ENCODE measurements at regions not wholly inside any gene's neighbourhood (a gene's known extent, or its start where the extent isn't known, plus 50 kb on each side); places are given as distances from the start of the nearest gene placed in this dataset.

DNA sequence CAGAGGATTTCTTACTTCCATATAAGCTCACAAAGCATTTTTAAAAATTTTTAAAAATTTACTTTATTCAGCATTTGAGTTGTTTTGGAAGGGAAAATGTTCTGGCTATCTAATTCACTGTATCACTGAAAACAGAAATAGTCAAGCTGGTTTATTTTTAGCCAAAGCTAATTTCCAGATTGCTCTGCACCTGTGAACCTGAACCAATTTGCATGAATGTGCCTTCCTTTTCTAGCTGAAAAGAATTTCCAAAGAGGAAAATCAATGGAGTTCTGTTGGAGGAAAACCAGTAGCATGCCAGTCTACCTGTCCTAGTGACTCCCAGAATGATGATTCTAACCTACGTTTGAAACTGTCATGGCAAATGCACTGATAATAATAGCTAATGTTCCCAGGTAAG lies 134.2 kb upstream of the LIPC start:
- Histone ChIP-seq H3K27ac (ENCODE audit: low read depth in 1 of 2, low read length in 2 of 2) (peak overlapping the region; percentile 42 to 43), H3K9me3 (ENCODE audit: control insufficient read depth in 4 of 4, low read length in 3 of 4) (peaks cover 0 to 2% (median under 1%) of the 10 kb centered on the region in 4 donors), H3K36me3 (ENCODE audit: control insufficient read depth in 4 of 4, insufficient read depth in 3 of 4, low read depth in 1 of 4, low read length in 3 of 4) (peaks cover 0 to 4% (median 0%) of the 10 kb centered on the region in 4 donors), H3K27me3 (ENCODE audit: control insufficient read depth in 4 of 4, insufficient read depth in 4 of 4, low read length in 3 of 4) (no peaks in the 10 kb centered on the region), H3K9ac (ENCODE audit: low read depth in 1 of 2, low read length in 2 of 2) (peak overlapping the region; percentile 3 to 30), H3K4me3 (ENCODE audit: low read depth in 1 of 3, low read length in 3 of 3) (no peak overlapping the region), H3K4me1 (ENCODE audit: control insufficient read depth in 4 of 4, insufficient read depth in 4 of 4, low read length in 3 of 4) (peaks cover 3 to 19% (median 5%) of the 10 kb centered on the region in 4 donors)
- TF ChIP-seq GABPA (IDR thresholded peaks at IDR 0.05 in 1 of 2, conservative IDR thresholded peaks at IDR 0.05 in 1 of 2) (no peak), FOXA1 (IDR thresholded peaks at IDR 0.05) (no peak), YY1 (IDR thresholded peaks at IDR 0.05) (no peak), NR2F2 (IDR thresholded peaks at IDR 0.05) (no peak), HNF4A (conservative IDR thresholded peaks at IDR 0.05) (peak in 1 of 2 donors; percentile 3), RXRA (IDR thresholded peaks at IDR 0.05) (peak in 1 of 2 donors; percentile 6), EGR1 (IDR thresholded peaks at IDR 0.05; ENCODE audit: low read depth in 2 of 2) (no peak), JUND (IDR thresholded peaks at IDR 0.05) (no peak), SP1 (IDR thresholded peaks at IDR 0.05) (peak; percentile 11), FOXA2 (IDR thresholded peaks at IDR 0.05) (no peak), TAF1 (conservative IDR thresholded peaks at IDR 0.05) (no peak), HNF4G (IDR thresholded peaks at IDR 0.05) (no peak), RAD21 (IDR thresholded peaks at IDR 0.05) (peak in 1 of 2 donors; percentile 7)
- TF ChIP-seq, protein P1, sequence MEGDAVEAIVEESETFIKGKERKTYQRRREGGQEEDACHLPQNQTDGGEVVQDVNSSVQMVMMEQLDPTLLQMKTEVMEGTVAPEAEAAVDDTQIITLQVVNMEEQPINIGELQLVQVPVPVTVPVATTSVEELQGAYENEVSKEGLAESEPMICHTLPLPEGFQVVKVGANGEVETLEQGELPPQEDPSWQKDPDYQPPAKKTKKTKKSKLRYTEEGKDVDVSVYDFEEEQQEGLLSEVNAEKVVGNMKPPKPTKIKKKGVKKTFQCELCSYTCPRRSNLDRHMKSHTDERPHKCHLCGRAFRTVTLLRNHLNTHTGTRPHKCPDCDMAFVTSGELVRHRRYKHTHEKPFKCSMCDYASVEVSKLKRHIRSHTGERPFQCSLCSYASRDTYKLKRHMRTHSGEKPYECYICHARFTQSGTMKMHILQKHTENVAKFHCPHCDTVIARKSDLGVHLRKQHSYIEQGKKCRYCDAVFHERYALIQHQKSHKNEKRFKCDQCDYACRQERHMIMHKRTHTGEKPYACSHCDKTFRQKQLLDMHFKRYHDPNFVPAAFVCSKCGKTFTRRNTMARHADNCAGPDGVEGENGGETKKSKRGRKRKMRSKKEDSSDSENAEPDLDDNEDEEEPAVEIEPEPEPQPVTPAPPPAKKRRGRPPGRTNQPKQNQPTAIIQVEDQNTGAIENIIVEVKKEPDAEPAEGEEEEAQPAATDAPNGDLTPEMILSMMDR (IDR thresholded peaks at IDR 0.05; ENCODE audit: low read depth, low read length, missing input control): no peak
- TF ChIP-seq, protein P2, sequence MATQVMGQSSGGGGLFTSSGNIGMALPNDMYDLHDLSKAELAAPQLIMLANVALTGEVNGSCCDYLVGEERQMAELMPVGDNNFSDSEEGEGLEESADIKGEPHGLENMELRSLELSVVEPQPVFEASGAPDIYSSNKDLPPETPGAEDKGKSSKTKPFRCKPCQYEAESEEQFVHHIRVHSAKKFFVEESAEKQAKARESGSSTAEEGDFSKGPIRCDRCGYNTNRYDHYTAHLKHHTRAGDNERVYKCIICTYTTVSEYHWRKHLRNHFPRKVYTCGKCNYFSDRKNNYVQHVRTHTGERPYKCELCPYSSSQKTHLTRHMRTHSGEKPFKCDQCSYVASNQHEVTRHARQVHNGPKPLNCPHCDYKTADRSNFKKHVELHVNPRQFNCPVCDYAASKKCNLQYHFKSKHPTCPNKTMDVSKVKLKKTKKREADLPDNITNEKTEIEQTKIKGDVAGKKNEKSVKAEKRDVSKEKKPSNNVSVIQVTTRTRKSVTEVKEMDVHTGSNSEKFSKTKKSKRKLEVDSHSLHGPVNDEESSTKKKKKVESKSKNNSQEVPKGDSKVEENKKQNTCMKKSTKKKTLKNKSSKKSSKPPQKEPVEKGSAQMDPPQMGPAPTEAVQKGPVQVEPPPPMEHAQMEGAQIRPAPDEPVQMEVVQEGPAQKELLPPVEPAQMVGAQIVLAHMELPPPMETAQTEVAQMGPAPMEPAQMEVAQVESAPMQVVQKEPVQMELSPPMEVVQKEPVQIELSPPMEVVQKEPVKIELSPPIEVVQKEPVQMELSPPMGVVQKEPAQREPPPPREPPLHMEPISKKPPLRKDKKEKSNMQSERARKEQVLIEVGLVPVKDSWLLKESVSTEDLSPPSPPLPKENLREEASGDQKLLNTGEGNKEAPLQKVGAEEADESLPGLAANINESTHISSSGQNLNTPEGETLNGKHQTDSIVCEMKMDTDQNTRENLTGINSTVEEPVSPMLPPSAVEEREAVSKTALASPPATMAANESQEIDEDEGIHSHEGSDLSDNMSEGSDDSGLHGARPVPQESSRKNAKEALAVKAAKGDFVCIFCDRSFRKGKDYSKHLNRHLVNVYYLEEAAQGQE (IDR thresholded peaks at IDR 0.05): no peak
- TF ChIP-seq, protein P3, sequence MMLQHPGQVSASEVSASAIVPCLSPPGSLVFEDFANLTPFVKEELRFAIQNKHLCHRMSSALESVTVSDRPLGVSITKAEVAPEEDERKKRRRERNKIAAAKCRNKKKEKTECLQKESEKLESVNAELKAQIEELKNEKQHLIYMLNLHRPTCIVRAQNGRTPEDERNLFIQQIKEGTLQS (IDR thresholded peaks at IDR 0.05): no peak
- TF ChIP-seq, protein P4, sequence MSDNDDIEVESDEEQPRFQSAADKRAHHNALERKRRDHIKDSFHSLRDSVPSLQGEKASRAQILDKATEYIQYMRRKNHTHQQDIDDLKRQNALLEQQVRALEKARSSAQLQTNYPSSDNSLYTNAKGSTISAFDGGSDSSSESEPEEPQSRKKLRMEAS (IDR thresholded peaks at IDR 0.05): no peak
- 39% methylated on average over 1 of the region's 1 CpG for WGBS
- DNase-seq (ENCODE audit: low spot score): no peak

Data from liver (tissue), 8 donors.